Fibroblast of skin of left quadriceps (primary cell): ENCODE measurements at regions not wholly inside any gene's neighbourhood (a gene's known extent, or its start where the extent isn't known, plus 50 kb on each side); places are given as distances from the start of the nearest gene placed in this dataset.

Source experiments
- DNase-seq, 2 experiments: peaks; one replicate each; pipeline ENCODE4 v3.0.0-alpha.2; 2013; ENCODE audit warnings: low read depth in 2 of 2

GRCh38 chr6:19035461-19036195, 648.5 kb downstream of the RNF144B start:
- DNase-seq: no peak

GRCh38 chr6:19036196-19036555, 649.0 kb downstream of the RNF144B start:
- DNase-seq: no peak

GRCh38 chr6:19037607-19038006, 650.5 kb downstream of the RNF144B start:
- DNase-seq: no peak

GRCh38 chr6:19039287-19039686, 652.1 kb downstream of the RNF144B start:
- no peak for DNase-seq

- DNase-seq: no peak
These were observed 654.8 kb downstream of the RNF144B start for GRCh38 chr6:19041906-19042305.

GRCh38 chr6:19042420-19042819, 655.3 kb downstream of the RNF144B start:
- no peak for DNase-seq

- DNase-seq: no peak
These were observed 663.6 kb downstream of the RNF144B start for GRCh38 chr6:19050765-19051164.

GRCh38 chr6:19052219-19052618, 665.1 kb downstream of the RNF144B start:
- DNase-seq: peak; percentile 24 to 26

GRCh38 chr6:19059102-19059501, 672.0 kb downstream of the RNF144B start:
- no peak for DNase-seq

GRCh38 chr6:19067165-19067564, 680.0 kb downstream of the RNF144B start:
- DNase-seq: no peak

GRCh38 chr6:19070520-19070919, 683.4 kb downstream of the RNF144B start:
- DNase-seq: no peak

- no peak for DNase-seq
These were observed 696.7 kb downstream of the RNF144B start for GRCh38 chr6:19083801-19084200.

- DNase-seq: no peak
These were observed 699.3 kb downstream of the RNF144B start for GRCh38 chr6:19086480-19086879.

- DNase-seq: no peak
These were observed 700.1 kb downstream of the RNF144B start for GRCh38 chr6:19087296-19087695.

- DNase-seq: no peak
These were observed 700.7 kb downstream of the RNF144B start for GRCh38 chr6:19087897-19088296.

- DNase-seq: no peak
These were observed 713.6 kb downstream of the RNF144B start for GRCh38 chr6:19100752-19101151.

GRCh38 chr6:19102936-19103335, 715.8 kb downstream of the RNF144B start:
- DNase-seq: no peak

GRCh38 chr6:19107468-19107867, 720.3 kb downstream of the RNF144B start:
- no peak for DNase-seq

GRCh38 chr6:19121521-19121920, 715.6 kb upstream of the ID4 start:
- no peak for DNase-seq

GRCh38 chr6:19127081-19127480, 710.1 kb upstream of the ID4 start:
- no peak for DNase-seq

GRCh38 chr6:19128701-19129100, 708.5 kb upstream of the ID4 start:
- no peak for DNase-seq

GRCh38 chr6:19135706-19136105, 701.5 kb upstream of the ID4 start:
- no peak for DNase-seq

GRCh38 chr6:19137505-19137904, 699.7 kb upstream of the ID4 start:
- DNase-seq: no peak

- DNase-seq: no peak
These were observed 694.9 kb upstream of the ID4 start for GRCh38 chr6:19142275-19142674.
